SK-N-SH (cell line): ENCODE measurements at regions not wholly inside any gene's neighbourhood (a gene's known extent, or its start where the extent isn't known, plus 50 kb on each side); places are given as distances from the start of the nearest gene placed in this dataset.

Experiments
- CTCF ChIA-PET: fragments of 300-600, 350-600 bp; formaldehyde crosslinking; extraction: SDS; loops from one replicate; lab custom pipeline; 2021; lab: Yijun Ruan, JAX
- POLR2A ChIA-PET: fragments of 350-600 bp; sonication (Branson Sonifier 250); formaldehyde crosslinking; extraction: SDS; loops from one replicate; lab custom pipeline; 2020; ENCODE audit warnings: antibody characterized with exemption, inconsistent platforms; lab: Yijun Ruan, JAX
- DNase-seq: peaks from one replicate; pipeline ENCODE4 v3.0.0; 2012
- H2AFZ ChIP-seq: fragments of 200-600 bp; sonication (generic); 2 replicates; pipeline ENCODE4 v1.8.1; 2016; ENCODE audit warnings: antibody characterized with exemption, mild to moderate bottlenecking, low read depth
- H3F3A ChIP-seq: fragments of 200-600 bp; sonication (generic); replicated peaks from 2 replicates; pipeline ENCODE3; 2016; ENCODE audit warnings: antibody characterized with exemption, mild to moderate bottlenecking; ENCODE audit not compliant: insufficient read depth
- H3K27ac ChIP-seq, 2 experiments: fragments of 200-500 bp in 1 of 2; fragments of 200-600 bp in 1 of 2; sonication (Bioruptor generic) in 1 of 2; sonication (generic), shearing (Covaris generic) in 1 of 2; 2 replicates each; pipeline versions ENCODE4 v1.5.1 to v1.6.1; 2014 to 2016; ENCODE audit warnings: low read depth in 2 of 2, inconsistent platforms in 1 of 2, low read length in 1 of 2, mild to moderate bottlenecking in 1 of 2, mixed read lengths in 1 of 2
- H3K27me3 ChIP-seq: fragments of 200-600 bp; sonication (generic), shearing (Covaris generic); 2 replicates; pipeline ENCODE4 v1.6.1; 2016; ENCODE audit warnings: mixed run types; ENCODE audit not compliant: insufficient read depth
- H3K36me3 ChIP-seq, 2 experiments: fragments of 200-500 bp in 1 of 2; fragments of 200-600 bp in 1 of 2; sonication (Bioruptor generic) in 1 of 2; sonication (generic) in 1 of 2; replicated peaks in 1 of 2; 2 replicates each; pipeline versions ENCODE3 to v1.5.1; 2014 to 2016; ENCODE audit warnings: low read length in 1 of 2, mild to moderate bottlenecking in 1 of 2; ENCODE audit not compliant: insufficient read depth in 2 of 2, control insufficient read depth in 1 of 2
- H3K4me1 ChIP-seq, 2 experiments: fragments of 200-500 bp in 1 of 2; fragments of 200-600 bp in 1 of 2; sonication (Bioruptor generic) in 1 of 2; sonication (generic), shearing (Covaris generic) in 1 of 2; 2 replicates each; pipeline versions ENCODE4 v1.5.1 to v1.6.1; 2014 to 2016; ENCODE audit warnings: low read depth in 1 of 2, low read length in 1 of 2, mixed run types in 1 of 2; ENCODE audit not compliant: insufficient read depth in 2 of 2, control insufficient read depth in 1 of 2
- H3K4me2 ChIP-seq: fragments of 200-600 bp; sonication (generic), shearing (Covaris generic); 2 replicates; pipeline ENCODE4 v1.6.1; 2017; ENCODE audit warnings: mixed run types
- H3K4me3 ChIP-seq, 2 experiments: fragments of 200-500 bp in 1 of 2; fragments of 200-600 bp in 1 of 2; sonication (Bioruptor generic) in 1 of 2; sonication (generic), shearing (Covaris generic) in 1 of 2; 2 replicates each; pipeline versions ENCODE4 v1.5.1 to v1.8.1; 2014 to 2016; ENCODE audit warnings: low read depth in 2 of 2, inconsistent platforms in 1 of 2, low read length in 1 of 2, mild to moderate bottlenecking in 1 of 2, mixed read lengths in 1 of 2, moderate library complexity in 1 of 2
- H3K79me2 ChIP-seq: fragments of 200-600 bp; sonication (generic); 2 replicates; pipeline ENCODE4 v1.8.1; 2017; ENCODE audit warnings: mild to moderate bottlenecking; ENCODE audit not compliant: insufficient read depth
- H3K9ac ChIP-seq: fragments of 200-600 bp; sonication (generic); 2 replicates; pipeline ENCODE4 v1.6.1; 2017; ENCODE audit warnings: mixed run types
- H3K9me2 ChIP-seq: fragments of 200-600 bp; sonication (generic); 2 replicates; pipeline ENCODE4 v1.6.1; 2017; ENCODE audit warnings: mixed run types
- H3K9me3 ChIP-seq: fragments of 200-600 bp; sonication (generic); 2 replicates; pipeline ENCODE4 v1.6.1; 2017; ENCODE audit warnings: mixed run types, mild to moderate bottlenecking, moderate library complexity
- H4K20me1 ChIP-seq: fragments of 200-600 bp; sonication (generic); 2 replicates; pipeline ENCODE4 v1.6.1; 2017; ENCODE audit warnings: mild to moderate bottlenecking, mixed run types; ENCODE audit not compliant: insufficient read depth
- CHD2 ChIP-seq: fragments of 150-350 bp; IDR thresholded peaks from 2 replicates; pipeline ENCODE4 v1.6.1; 2018; ENCODE audit warnings: low read length; ENCODE audit not compliant: partially characterized antibody
- ELF1 ChIP-seq: IDR thresholded peaks from 2 replicates; pipeline ENCODE4 v1.4.0; 2012
- EP300 ChIP-seq, 2 experiments: IDR thresholded peaks; 2 replicates each; pipeline versions ENCODE4 v1.4.0 to v1.6.1; 2012; ENCODE audit warnings: borderline replicate concordance in 1 of 2, low read depth in 1 of 2, low read length in 1 of 2
- EZH2phosphoT487 ChIP-seq: fragments of 200-600 bp; sonication (generic); IDR thresholded peaks from 2 replicates; pipeline ENCODE4 v1.6.1; 2017; ENCODE audit warnings: low read depth, mixed run types, mild to moderate bottlenecking, antibody characterized with exemption, moderate library complexity, borderline replicate concordance
- FOSL2 ChIP-seq: IDR thresholded peaks from 2 replicates; pipeline ENCODE4 v1.4.0; 2012; ENCODE audit warnings: low read depth, mild to moderate bottlenecking, moderate library complexity, borderline replicate concordance
- GABPA ChIP-seq: IDR thresholded peaks from 2 replicates; pipeline ENCODE4 v1.4.0; 2012; ENCODE audit warnings: low read depth, mild to moderate bottlenecking
- GATA2 ChIP-seq: sonication (generic); formaldehyde crosslinking; IDR thresholded peaks from 2 replicates; pipeline ENCODE4 v1.5.0; 2020; ENCODE audit warnings: mild to moderate bottlenecking, missing genetic modification reagents
- JUND ChIP-seq: IDR thresholded peaks from 2 replicates; pipeline ENCODE4 v1.4.0; 2012
- MAX ChIP-seq: IDR thresholded peaks from 2 replicates; pipeline ENCODE4 v1.4.0; 2012; ENCODE audit warnings: low read depth
- MEF2A ChIP-seq: IDR thresholded peaks from 2 replicates; pipeline ENCODE4 v1.4.0; 2012; ENCODE audit warnings: low read depth, borderline replicate concordance
- MXI1 ChIP-seq: IDR thresholded peaks from 2 replicates; pipeline ENCODE4 v1.6.1; 2012; ENCODE audit warnings: mild to moderate bottlenecking, low read depth, low read length, improper control_type of control experiment
- NFIC ChIP-seq: IDR thresholded peaks from 2 replicates; pipeline ENCODE4 v1.4.0; 2012; ENCODE audit warnings: borderline replicate concordance
- NRF1 ChIP-seq: IDR thresholded peaks from 2 replicates; pipeline ENCODE4 v1.6.1; 2012; ENCODE audit warnings: low read depth, mild to moderate bottlenecking, low read length
- RCOR1 ChIP-seq: fragments of 150-350 bp; IDR thresholded peaks from 2 replicates; pipeline ENCODE4 v1.6.1; 2017; ENCODE audit warnings: antibody characterized with exemption, low read length
- RFX5 ChIP-seq: IDR thresholded peaks from 2 replicates; pipeline ENCODE4 v1.6.1; 2012; ENCODE audit warnings: mild to moderate bottlenecking, improper control_type of control experiment, low read length
- RXRA ChIP-seq: IDR thresholded peaks from 2 replicates; pipeline ENCODE4 v1.4.0; 2012; ENCODE audit warnings: low read depth, mild to moderate bottlenecking, borderline replicate concordance
- SIN3A ChIP-seq: IDR thresholded peaks from 2 replicates; pipeline ENCODE4 v1.6.1; 2012; ENCODE audit warnings: low read depth, mild to moderate bottlenecking, low read length, moderate library complexity, borderline replicate concordance
- SMC3 ChIP-seq: IDR thresholded peaks from 2 replicates; pipeline ENCODE4 v1.6.1; 2012; ENCODE audit warnings: low read depth, low read length, improper control_type of control experiment
- TCF12 ChIP-seq: IDR thresholded peaks from 2 replicates; pipeline ENCODE4 v1.4.0; 2012
- TEAD4 ChIP-seq: IDR thresholded peaks from 2 replicates; pipeline ENCODE4 v1.4.0; 2012; ENCODE audit warnings: mild to moderate bottlenecking, borderline replicate concordance; ENCODE audit not compliant: insufficient read depth
- WGBS: methylation state at CpG from one replicate; pipeline ENCODE4 v1.1.6; 2017; ENCODE audit warnings: low lambda C conversion rate; 5-methylcytosine and 5-hydroxymethylcytosine counted together
- TF ChIP-seq, protein P1 (sequence below): IDR thresholded peaks from 2 replicates; pipeline ENCODE4 v1.4.0; 2012; ENCODE audit warnings: low read depth, borderline replicate concordance
- TF ChIP-seq, protein P2 (sequence below): fragments of 200-600 bp; sonication (generic); IDR thresholded peaks from 2 replicates; pipeline ENCODE4 v1.6.1; 2017; ENCODE audit warnings: antibody characterized with exemption, mild to moderate bottlenecking, moderate library complexity
- TF ChIP-seq, protein P3 (sequence below): IDR thresholded peaks from 2 replicates; pipeline ENCODE4; 2012

DNA sequence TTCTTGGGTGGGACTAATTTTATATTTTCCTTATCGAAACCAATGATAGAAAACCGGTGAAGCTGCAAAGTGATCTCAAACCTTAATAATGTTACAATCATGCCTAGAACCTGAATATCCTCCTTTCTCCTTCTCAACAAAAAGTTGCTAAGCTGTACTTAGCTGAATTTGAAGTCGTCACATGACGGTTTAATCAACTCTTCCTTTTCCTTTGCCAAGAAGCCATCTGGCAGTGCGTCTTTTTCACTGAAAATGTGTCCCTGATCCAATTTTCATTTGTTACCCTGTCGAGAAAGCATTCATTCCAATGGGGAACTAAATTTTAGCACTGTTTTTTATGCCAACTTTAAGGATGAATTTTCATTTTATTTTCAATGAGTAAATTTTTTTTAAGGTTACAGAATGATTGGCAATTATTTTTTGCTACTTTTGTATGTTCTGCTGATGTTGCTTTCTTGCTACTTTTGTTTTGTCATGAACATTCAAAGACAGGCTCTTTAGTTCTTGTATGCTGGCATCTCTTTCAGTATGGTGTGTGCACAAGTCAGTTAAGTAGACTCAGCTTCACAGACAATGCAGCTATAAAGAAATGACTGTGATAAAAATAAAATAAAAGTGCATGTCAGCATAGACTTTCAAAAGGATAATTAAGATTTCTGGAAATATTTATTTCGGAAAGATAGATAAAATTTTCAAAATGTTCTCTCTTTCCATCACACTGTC, 980.0 kb downstream of the DNAJB9 start:
- DNase-seq, result no peak
- Histone ChIP-seq H3K36me3 (no peaks in the 10 kb centered on the region), H3K4me3 (no peak overlapping the region), H3K4me2 (no peak overlapping the region), H3K9ac (no peak overlapping the region), H3K4me1 (no peaks in the 10 kb centered on the region; a peak in 1 of 4 replicates), H3F3A (no peaks in the 10 kb centered on the region), H2AFZ (no peak overlapping the region), H3K9me2 (no peaks in the 10 kb centered on the region), H3K27me3 (no peaks in the 10 kb centered on the region), H3K9me3 (peaks cover 13% of the 10 kb centered on the region; the same call in 1 of the 2 replicates), H3K79me2 (no peaks in the 10 kb centered on the region), H4K20me1 (no peaks in the 10 kb centered on the region), H3K27ac (no peak overlapping the region)
- WGBS, result 28% methylated on average over 7 of the region's 7 CpGs
- POLR2A ChIA-PET, result no interaction called here
- CTCF ChIA-PET, result no interaction called here
- TF ChIP-seq, protein P1, sequence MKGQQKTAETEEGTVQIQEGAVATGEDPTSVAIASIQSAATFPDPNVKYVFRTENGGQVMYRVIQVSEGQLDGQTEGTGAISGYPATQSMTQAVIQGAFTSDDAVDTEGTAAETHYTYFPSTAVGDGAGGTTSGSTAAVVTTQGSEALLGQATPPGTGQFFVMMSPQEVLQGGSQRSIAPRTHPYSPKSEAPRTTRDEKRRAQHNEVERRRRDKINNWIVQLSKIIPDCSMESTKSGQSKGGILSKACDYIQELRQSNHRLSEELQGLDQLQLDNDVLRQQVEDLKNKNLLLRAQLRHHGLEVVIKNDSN, result no peak
- TF ChIP-seq SIN3A, result no peak
- no peak for TF ChIP-seq JUND
- no peak for TF ChIP-seq TEAD4
- no peak for TF ChIP-seq NFIC
- TF ChIP-seq GATA2 (CRISPR knock-in tag), result no peak
- no peak for TF ChIP-seq MXI1
- TF ChIP-seq, protein P2, sequence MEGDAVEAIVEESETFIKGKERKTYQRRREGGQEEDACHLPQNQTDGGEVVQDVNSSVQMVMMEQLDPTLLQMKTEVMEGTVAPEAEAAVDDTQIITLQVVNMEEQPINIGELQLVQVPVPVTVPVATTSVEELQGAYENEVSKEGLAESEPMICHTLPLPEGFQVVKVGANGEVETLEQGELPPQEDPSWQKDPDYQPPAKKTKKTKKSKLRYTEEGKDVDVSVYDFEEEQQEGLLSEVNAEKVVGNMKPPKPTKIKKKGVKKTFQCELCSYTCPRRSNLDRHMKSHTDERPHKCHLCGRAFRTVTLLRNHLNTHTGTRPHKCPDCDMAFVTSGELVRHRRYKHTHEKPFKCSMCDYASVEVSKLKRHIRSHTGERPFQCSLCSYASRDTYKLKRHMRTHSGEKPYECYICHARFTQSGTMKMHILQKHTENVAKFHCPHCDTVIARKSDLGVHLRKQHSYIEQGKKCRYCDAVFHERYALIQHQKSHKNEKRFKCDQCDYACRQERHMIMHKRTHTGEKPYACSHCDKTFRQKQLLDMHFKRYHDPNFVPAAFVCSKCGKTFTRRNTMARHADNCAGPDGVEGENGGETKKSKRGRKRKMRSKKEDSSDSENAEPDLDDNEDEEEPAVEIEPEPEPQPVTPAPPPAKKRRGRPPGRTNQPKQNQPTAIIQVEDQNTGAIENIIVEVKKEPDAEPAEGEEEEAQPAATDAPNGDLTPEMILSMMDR, result no peak
- TF ChIP-seq CHD2, result no peak
- TF ChIP-seq TCF12, result no peak
- no peak for TF ChIP-seq GABPA
- TF ChIP-seq EP300 (IDR thresholded peaks at IDR 0.05; ENCODE audit: borderline replicate concordance in 1 of 2, low read depth in 1 of 2, low read length in 1 of 2), result no peak
- no peak for TF ChIP-seq MAX
- no peak for TF ChIP-seq NRF1

DNA sequence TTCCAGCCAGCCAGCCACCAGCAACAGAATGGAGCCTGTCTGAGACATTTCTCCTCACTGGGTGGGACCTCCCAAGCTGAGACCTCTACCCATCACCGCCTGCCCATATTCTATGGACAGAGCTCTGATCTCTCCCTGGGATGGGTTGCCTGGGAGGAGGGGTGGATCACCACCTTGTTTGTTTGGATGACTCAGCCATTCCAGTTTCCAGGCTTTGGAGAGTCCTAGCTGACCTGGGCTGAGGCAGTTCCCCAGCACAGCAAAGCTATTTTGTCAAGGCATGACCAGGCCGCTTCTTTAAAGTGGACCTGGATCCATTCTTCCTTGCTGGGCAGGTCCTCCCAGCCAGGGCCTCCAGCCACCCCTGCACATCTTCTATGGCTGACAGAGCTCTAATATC, 982.3 kb downstream of the DNAJB9 start:
- Histone ChIP-seq H3K9ac (no peak overlapping the region), H3K9me3 (peaks cover 18% of the 10 kb centered on the region; the same call in 1 of the 2 replicates), H3K4me1 (no peaks in the 10 kb centered on the region), H3K36me3 (no peaks in the 10 kb centered on the region), H3K4me2 (no peak overlapping the region), H4K20me1 (no peaks in the 10 kb centered on the region), H3F3A (no peaks in the 10 kb centered on the region), H3K27ac (no peak overlapping the region), H3K27me3 (no peaks in the 10 kb centered on the region), H3K79me2 (no peaks in the 10 kb centered on the region), H3K4me3 (no peak overlapping the region), H3K9me2 (no peaks in the 10 kb centered on the region), H2AFZ (no peak overlapping the region)
- CTCF ChIA-PET, result interaction anchor here (0.7 kb wide), 1 partner anchor 13 kb away, joined by 3 read pairs; no protein-coding TSS in a partner anchor
- POLR2A ChIA-PET, result no interaction called here
- 33% methylated on average over 1 of the region's 2 CpGs for WGBS
- no peak for DNase-seq
- no peak for TF ChIP-seq NRF1
- TF ChIP-seq RXRA, result no peak
- TF ChIP-seq GATA2 (CRISPR knock-in tag), result no peak
- TF ChIP-seq, protein P1, result no peak
- no peak for TF ChIP-seq ELF1
- no peak for TF ChIP-seq RFX5
- TF ChIP-seq MEF2A, result no peak
- TF ChIP-seq, protein P3, sequence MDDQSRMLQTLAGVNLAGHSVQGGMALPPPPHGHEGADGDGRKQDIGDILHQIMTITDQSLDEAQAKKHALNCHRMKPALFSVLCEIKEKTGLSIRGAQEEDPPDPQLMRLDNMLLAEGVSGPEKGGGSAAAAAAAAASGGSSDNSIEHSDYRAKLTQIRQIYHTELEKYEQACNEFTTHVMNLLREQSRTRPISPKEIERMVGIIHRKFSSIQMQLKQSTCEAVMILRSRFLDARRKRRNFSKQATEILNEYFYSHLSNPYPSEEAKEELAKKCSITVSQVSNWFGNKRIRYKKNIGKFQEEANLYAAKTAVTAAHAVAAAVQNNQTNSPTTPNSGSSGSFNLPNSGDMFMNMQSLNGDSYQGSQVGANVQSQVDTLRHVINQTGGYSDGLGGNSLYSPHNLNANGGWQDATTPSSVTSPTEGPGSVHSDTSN, result no peak
- no peak for TF ChIP-seq MXI1
- TF ChIP-seq GABPA, result no peak
- TF ChIP-seq RCOR1, result no peak
- TF ChIP-seq FOSL2, result no peak
- TF ChIP-seq JUND, result no peak
- TF ChIP-seq CHD2, result no peak
- TF ChIP-seq SIN3A, result no peak
- TF ChIP-seq EP300 (IDR thresholded peaks at IDR 0.05; ENCODE audit: borderline replicate concordance in 1 of 2, low read depth in 1 of 2, low read length in 1 of 2), result no peak
- no peak for TF ChIP-seq SMC3
- TF ChIP-seq MAX, result no peak
- no peak for TF ChIP-seq EZH2phosphoT487
